WERI-Rb-1 (cell line): ENCODE measurements at regions not wholly inside any gene's neighbourhood (a gene's known extent, or its start where the extent isn't known, plus 50 kb on each side); places are given as distances from the start of the nearest gene placed in this dataset.

Experiments used
- DNase-seq: peaks from one replicate; pipeline ENCODE4 v3.0.0-alpha.2; 2020
- H3K27ac ChIP-seq: fragments of 250-450 bp; sonication (Bioruptor Pico); 2 replicates; pipeline ENCODE4 v1.5.1; 2020; ENCODE audit warnings: mild to moderate bottlenecking, moderate library complexity
- H3K27me3 ChIP-seq: fragments of 250-450 bp; sonication (Bioruptor Pico); 2 replicates; pipeline ENCODE4 v1.5.1; 2021; ENCODE audit warnings: mild to moderate bottlenecking, low read depth, moderate library complexity; ENCODE audit not compliant: insufficient read depth, severe bottlenecking
- H3K36me3 ChIP-seq: fragments of 250-450 bp; sonication (Bioruptor Pico); 2 replicates; pipeline ENCODE4 v1.5.1; 2020; ENCODE audit warnings: mild to moderate bottlenecking, moderate library complexity
- H3K4me3 ChIP-seq: 2 replicates; pipeline ENCODE4 v1.5.1; 2011; ENCODE audit warnings: low read depth, mild to moderate bottlenecking, control low read depth, low read length
- H3K9me3 ChIP-seq: fragments of 250-450 bp; sonication (Bioruptor Pico); 2 replicates; pipeline ENCODE4 v1.5.1; 2021; ENCODE audit warnings: mild to moderate bottlenecking, moderate library complexity; ENCODE audit not compliant: severe bottlenecking
- CTCF ChIP-seq: IDR thresholded peaks from 2 replicates; pipeline ENCODE4 v1.5.1; 2011; ENCODE audit warnings: low read depth, mild to moderate bottlenecking, control low read depth, inconsistent platforms, low read length

- Histone ChIP-seq H3K9me3 (no peaks in the 10 kb centered on the region), H3K27ac (no peak overlapping the region), H3K27me3 (no peaks in the 10 kb centered on the region), H3K4me3 (no peak overlapping the region), H3K36me3 (no peaks in the 10 kb centered on the region)
- DNase-seq = no peak
- no peak for TF ChIP-seq CTCF
These were observed 780.6 kb upstream of the ZWINT start for GRCh38 chr10:57141708-57142107.

DNA sequence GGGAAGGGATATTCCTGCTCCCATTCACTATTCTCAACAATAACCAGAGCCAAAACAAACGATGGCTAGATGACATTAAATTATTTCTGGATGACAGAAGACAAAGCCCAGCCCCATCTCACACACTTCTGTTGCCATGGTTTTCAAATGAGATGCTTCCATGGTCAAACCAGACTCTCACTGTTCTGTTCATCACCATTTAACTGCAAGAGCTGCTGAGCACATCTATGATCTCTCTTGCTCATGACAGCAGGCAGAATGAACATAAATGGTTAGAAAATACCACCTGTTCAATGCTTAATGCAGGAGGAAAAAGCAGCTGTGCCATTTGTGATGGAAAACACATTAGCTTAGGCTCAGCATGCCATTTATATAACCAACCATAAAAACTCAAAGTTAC, 758.6 kb upstream of the ZWINT start:
- no peak for DNase-seq
- no peaks in the 10 kb centered on the region for H3K9me3 ChIP-seq
- no peak for TF ChIP-seq CTCF

DNA sequence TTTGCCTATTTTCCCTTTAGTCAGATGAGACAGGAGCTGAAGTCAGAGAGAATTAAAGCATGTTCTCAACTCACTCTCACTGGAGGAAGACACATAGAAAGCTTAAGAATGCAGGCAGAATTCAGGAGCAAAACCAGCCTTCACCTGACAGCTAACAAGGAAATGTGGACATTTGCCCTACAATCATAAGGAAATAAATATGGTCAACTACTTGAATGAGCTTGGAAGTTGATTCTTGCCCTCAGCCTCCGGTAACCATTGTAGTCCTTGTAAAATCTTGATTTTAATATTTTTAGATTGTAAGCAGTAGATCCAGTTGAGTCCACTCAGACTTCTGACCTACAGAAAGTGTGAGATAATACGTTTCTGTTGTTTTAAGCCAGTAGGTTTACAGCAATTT, 752.5 kb upstream of the ZWINT start:
- no peaks in the 10 kb centered on the region for H3K9me3 ChIP-seq
- H3K4me3 ChIP-seq = no peak overlapping the region
- no peak overlapping the region for H3K27ac ChIP-seq
- no peak for TF ChIP-seq CTCF
- no peaks in the 10 kb centered on the region for H3K36me3 ChIP-seq
- no peaks in the 10 kb centered on the region for H3K27me3 ChIP-seq
- DNase-seq = no peak

More for the DNA sequence above, 758.6 kb upstream of the ZWINT start:
- Histone ChIP-seq H3K4me3 (no peak overlapping the region), H3K27ac (no peak overlapping the region), H3K36me3 (no peaks in the 10 kb centered on the region), H3K27me3 (no peaks in the 10 kb centered on the region)

- no peak for DNase-seq
- no peaks in the 10 kb centered on the region for H3K9me3 ChIP-seq
- no peak overlapping the region for H3K27ac ChIP-seq
- H3K27me3 ChIP-seq = no peaks in the 10 kb centered on the region
- H3K36me3 ChIP-seq = no peaks in the 10 kb centered on the region
- H3K4me3 ChIP-seq = no peak overlapping the region
- no peak for TF ChIP-seq CTCF
These were observed 741.2 kb upstream of the ZWINT start for GRCh38 chr10:57102236-57102635.

- TF ChIP-seq CTCF = no peak
- no peak for DNase-seq
- Histone ChIP-seq H3K9me3 (no peaks in the 10 kb centered on the region), H3K27me3 (no peaks in the 10 kb centered on the region), H3K27ac (no peak overlapping the region), H3K4me3 (no peak overlapping the region), H3K36me3 (no peaks in the 10 kb centered on the region)
These were observed 737.1 kb upstream of the ZWINT start for GRCh38 chr10:57098146-57098545.

DNA sequence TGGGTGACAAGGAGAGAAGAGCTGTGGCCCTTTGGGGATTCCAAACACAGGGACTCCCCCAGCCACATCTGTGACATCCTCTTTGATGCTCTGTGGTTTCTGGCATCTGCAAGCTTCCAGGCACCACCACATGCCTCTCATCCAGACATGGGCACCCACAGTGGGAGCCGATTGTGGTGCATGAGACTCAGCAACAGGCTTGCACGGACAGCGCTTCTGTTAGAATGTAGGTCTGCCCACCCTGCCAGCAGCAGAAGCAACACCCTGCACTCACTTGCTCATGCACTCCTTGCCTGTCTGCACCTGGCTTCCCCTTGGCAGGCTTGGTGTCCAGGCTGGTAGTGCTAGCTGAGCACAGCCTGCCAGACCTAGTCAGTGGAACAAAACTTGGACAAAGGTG, 735.0 kb upstream of the ZWINT start:
- no peak for TF ChIP-seq CTCF
- no peaks in the 10 kb centered on the region for H3K9me3 ChIP-seq
- no peaks in the 10 kb centered on the region for H3K27me3 ChIP-seq
- H3K27ac ChIP-seq = no peak overlapping the region
- H3K36me3 ChIP-seq = no peaks in the 10 kb centered on the region
- DNase-seq = no peak
- no peak overlapping the region for H3K4me3 ChIP-seq
